Sigmoid colon (tissue), 4 donors: ENCODE measurements at regions not wholly inside any gene's neighbourhood (a gene's known extent, or its start where the extent isn't known, plus 50 kb on each side); places are given as distances from the start of the nearest gene placed in this dataset.

ENCODE experiments used
- POLR2A ChIP-seq, 2 donors: fragments of 450-650 bp; IDR thresholded peaks; one replicate each; pipeline ENCODE4 v1.6.1; 2016; ENCODE audit warnings: antibody characterized with exemption in 2 of 2, mild to moderate bottlenecking in 2 of 2, moderate library complexity in 2 of 2
- POLR2AphosphoS5 ChIP-seq, 4 donors: sonication (generic); formaldehyde crosslinking; IDR thresholded peaks; one replicate each; pipeline ENCODE4 v1.6.1; 2017; ENCODE audit warnings: antibody characterized with exemption in 4 of 4
- TF ChIP-seq, protein P1 (sequence below), 4 experiments: fragments of 450-650 bp in 3 of 4; fragments of 200-600 bp in 1 of 4; IDR thresholded peaks; one replicate each; pipeline ENCODE4 v1.5.1; 2016 to 2019; ENCODE audit warnings: antibody characterized with exemption in 4 of 4, mild to moderate bottlenecking in 3 of 4, moderate library complexity in 2 of 4

DNA sequence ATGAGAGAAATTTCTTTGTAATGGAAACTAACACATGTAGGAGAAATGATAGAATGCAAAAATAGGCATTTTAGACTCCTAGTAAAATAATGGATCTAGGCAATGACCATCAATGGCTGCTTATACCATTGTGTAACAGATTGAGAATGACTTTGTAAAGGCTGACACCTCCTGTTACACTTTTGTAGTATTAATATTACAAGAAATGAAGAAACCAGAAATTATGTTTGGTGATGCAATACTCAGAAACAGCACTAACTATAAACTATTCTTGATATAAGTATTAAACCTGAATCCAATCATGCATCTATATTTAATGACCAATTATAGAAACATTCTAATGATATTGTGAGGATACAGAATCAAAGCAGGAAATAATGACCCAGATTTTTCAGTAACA lies 108.5 kb upstream of the CNTN1 start:
- TF ChIP-seq POLR2A (IDR thresholded peaks at IDR 0.05) (no peak), POLR2AphosphoS5 (IDR thresholded peaks at IDR 0.05) (no peak)
- TF ChIP-seq, protein P1, sequence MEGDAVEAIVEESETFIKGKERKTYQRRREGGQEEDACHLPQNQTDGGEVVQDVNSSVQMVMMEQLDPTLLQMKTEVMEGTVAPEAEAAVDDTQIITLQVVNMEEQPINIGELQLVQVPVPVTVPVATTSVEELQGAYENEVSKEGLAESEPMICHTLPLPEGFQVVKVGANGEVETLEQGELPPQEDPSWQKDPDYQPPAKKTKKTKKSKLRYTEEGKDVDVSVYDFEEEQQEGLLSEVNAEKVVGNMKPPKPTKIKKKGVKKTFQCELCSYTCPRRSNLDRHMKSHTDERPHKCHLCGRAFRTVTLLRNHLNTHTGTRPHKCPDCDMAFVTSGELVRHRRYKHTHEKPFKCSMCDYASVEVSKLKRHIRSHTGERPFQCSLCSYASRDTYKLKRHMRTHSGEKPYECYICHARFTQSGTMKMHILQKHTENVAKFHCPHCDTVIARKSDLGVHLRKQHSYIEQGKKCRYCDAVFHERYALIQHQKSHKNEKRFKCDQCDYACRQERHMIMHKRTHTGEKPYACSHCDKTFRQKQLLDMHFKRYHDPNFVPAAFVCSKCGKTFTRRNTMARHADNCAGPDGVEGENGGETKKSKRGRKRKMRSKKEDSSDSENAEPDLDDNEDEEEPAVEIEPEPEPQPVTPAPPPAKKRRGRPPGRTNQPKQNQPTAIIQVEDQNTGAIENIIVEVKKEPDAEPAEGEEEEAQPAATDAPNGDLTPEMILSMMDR (IDR thresholded peaks at IDR 0.05) = no peak
